Loucy (cell line): ENCODE measurements at regions not wholly inside any gene's neighbourhood (a gene's known extent, or its start where the extent isn't known, plus 50 kb on each side); places are given as distances from the start of the nearest gene placed in this dataset.

Experiments
- H2AFZ ChIP-seq: fragments of 200-600 bp; sonication (generic); 2 replicates; pipeline ENCODE4 v1.6.0; 2016; ENCODE audit warnings: antibody characterized with exemption, mild to moderate bottlenecking, low read length, moderate library complexity
- H3F3A ChIP-seq: fragments of 200-600 bp; 2 replicates; pipeline ENCODE4 v1.6.0; 2016; ENCODE audit warnings: antibody characterized with exemption, low read depth, mild to moderate bottlenecking
- H3K27me3 ChIP-seq: fragments of 200-600 bp; sonication (generic); 2 replicates; pipeline ENCODE4 v1.6.1; 2014; ENCODE audit warnings: low read length, mild to moderate bottlenecking; ENCODE audit not compliant: insufficient read depth, poor library complexity, severe bottlenecking
- H3K36me3 ChIP-seq: fragments of 200-600 bp; sonication (generic); 2 replicates; pipeline ENCODE4 v1.6.1; 2016; ENCODE audit warnings: low read length; ENCODE audit not compliant: insufficient read depth
- H3K4me1 ChIP-seq: fragments of 200-600 bp; sonication (generic); 2 replicates; pipeline ENCODE4 v1.5.1; 2014; ENCODE audit warnings: low read length, mild to moderate bottlenecking; ENCODE audit not compliant: insufficient read depth, poor library complexity, severe bottlenecking
- H3K4me2 ChIP-seq: fragments of 200-600 bp; sonication (generic); 2 replicates; pipeline ENCODE4 v1.6.0; 2014; ENCODE audit warnings: antibody characterized with exemption, low read length, low read depth, mild to moderate bottlenecking; ENCODE audit not compliant: poor library complexity, severe bottlenecking
- H3K4me3 ChIP-seq: fragments of 200-600 bp; sonication (generic); 2 replicates; pipeline ENCODE4 v1.5.1; 2014; ENCODE audit warnings: low read length, mild to moderate bottlenecking, mixed read lengths; ENCODE audit not compliant: poor library complexity, severe bottlenecking
- H3K79me2 ChIP-seq: fragments of 200-600 bp; sonication (generic); 2 replicates; pipeline ENCODE4 v1.6.1; 2014; ENCODE audit warnings: low read length; ENCODE audit not compliant: insufficient read depth
- H3K9ac ChIP-seq: fragments of 200-600 bp; sonication (generic); 2 replicates; pipeline ENCODE4 v1.6.0; 2014; ENCODE audit warnings: mild to moderate bottlenecking, low read depth, low read length, moderate library complexity; ENCODE audit not compliant: poor library complexity, severe bottlenecking
- H3K9me2 ChIP-seq: fragments of 200-600 bp; sonication (generic); replicated peaks from 2 replicates; pipeline ENCODE4 v1.6.1; 2016; ENCODE audit warnings: low read depth, low read length, mixed read lengths
- H3K9me3 ChIP-seq: fragments of 200-600 bp; sonication (generic); 2 replicates; pipeline ENCODE4 v1.6.1; 2014; ENCODE audit warnings: mild to moderate bottlenecking, antibody characterized with exemption, low read length, low read depth; ENCODE audit not compliant: insufficient read depth
- H4K20me1 ChIP-seq: fragments of 200-600 bp; sonication (generic); 2 replicates; pipeline ENCODE4 v1.6.0; 2014; ENCODE audit warnings: antibody characterized with exemption, low read length, mild to moderate bottlenecking; ENCODE audit not compliant: insufficient read depth, poor library complexity, severe bottlenecking
- EZH2phosphoT487 ChIP-seq: fragments of 200-600 bp; IDR thresholded peaks from 2 replicates; pipeline ENCODE4 v1.6.1; 2018; ENCODE audit warnings: antibody characterized with exemption, mild to moderate bottlenecking, moderate library complexity, borderline replicate concordance
- TF ChIP-seq, protein P1 (sequence below): fragments of 200-600 bp; sonication (generic); conservative IDR thresholded peaks from 2 replicates; pipeline ENCODE4 v1.5.1; 2014; ENCODE audit warnings: mild to moderate bottlenecking, antibody characterized with exemption, low read length

DNA sequence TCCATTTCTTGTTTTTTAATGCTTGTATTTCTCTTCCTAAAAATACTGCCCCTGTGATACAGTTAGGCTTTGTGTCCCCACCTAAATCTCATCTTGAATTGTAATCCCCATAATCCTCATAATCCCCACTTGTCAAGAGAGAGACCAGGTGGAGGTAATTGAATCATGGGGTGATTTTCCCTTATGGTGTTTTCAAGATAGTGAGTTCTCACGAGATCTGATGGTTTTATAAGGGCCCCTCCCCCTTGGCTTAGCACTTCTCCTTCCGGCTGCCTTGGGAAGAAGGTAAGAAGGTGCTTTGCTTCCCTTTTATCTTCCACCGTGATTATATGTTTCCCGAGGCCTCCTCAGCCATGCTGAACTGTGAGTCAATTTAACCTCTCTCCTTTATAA, 227.4 kb downstream of the MAN2A1 start:
- peaks cover 14% of the 10 kb centered on the region for H3K4me1 ChIP-seq
- no peaks in the 10 kb centered on the region for H3F3A ChIP-seq
- no peaks in the 10 kb centered on the region for H3K9me2 ChIP-seq
- no peaks in the 10 kb centered on the region for H4K20me1 ChIP-seq
- no peaks in the 10 kb centered on the region for H3K9me3 ChIP-seq
- H3K27me3 ChIP-seq, result no peaks in the 10 kb centered on the region
- TF ChIP-seq, protein P1, sequence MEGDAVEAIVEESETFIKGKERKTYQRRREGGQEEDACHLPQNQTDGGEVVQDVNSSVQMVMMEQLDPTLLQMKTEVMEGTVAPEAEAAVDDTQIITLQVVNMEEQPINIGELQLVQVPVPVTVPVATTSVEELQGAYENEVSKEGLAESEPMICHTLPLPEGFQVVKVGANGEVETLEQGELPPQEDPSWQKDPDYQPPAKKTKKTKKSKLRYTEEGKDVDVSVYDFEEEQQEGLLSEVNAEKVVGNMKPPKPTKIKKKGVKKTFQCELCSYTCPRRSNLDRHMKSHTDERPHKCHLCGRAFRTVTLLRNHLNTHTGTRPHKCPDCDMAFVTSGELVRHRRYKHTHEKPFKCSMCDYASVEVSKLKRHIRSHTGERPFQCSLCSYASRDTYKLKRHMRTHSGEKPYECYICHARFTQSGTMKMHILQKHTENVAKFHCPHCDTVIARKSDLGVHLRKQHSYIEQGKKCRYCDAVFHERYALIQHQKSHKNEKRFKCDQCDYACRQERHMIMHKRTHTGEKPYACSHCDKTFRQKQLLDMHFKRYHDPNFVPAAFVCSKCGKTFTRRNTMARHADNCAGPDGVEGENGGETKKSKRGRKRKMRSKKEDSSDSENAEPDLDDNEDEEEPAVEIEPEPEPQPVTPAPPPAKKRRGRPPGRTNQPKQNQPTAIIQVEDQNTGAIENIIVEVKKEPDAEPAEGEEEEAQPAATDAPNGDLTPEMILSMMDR, result no peak
- no peak for TF ChIP-seq EZH2phosphoT487
- H3K9ac ChIP-seq, result no peak overlapping the region
- no peaks in the 10 kb centered on the region for H3K36me3 ChIP-seq
- H3K4me3 ChIP-seq, result no peak overlapping the region
- no peaks in the 10 kb centered on the region for H3K79me2 ChIP-seq
- no peak overlapping the region for H3K4me2 ChIP-seq
- H2AFZ ChIP-seq, result no peak overlapping the region

DNA sequence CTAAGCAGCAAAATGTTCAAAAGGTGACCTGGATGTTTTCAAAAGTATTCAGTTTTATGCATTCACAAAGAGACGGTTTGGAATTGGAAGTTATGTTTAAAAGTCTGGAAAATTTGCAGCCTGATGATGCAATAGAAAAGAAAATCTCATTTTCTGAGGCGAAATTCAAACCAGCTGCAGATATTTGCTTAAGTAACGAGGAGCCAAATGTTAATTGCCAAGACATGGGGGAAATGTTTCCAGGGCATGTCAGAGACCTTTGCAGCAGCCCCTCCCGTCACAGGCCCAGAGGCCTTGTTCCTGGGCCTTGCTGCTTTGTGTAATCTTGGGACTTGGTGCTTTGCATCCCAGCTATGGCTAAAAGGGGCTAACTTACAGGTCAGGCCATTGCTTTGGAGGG, 228.2 kb downstream of the MAN2A1 start:
- no peak overlapping the region for H3K9ac ChIP-seq
- no peaks in the 10 kb centered on the region for H3K79me2 ChIP-seq
- H3K9me2 ChIP-seq, result no peaks in the 10 kb centered on the region
- H3F3A ChIP-seq, result no peaks in the 10 kb centered on the region
- H3K4me2 ChIP-seq, result no peak overlapping the region
- TF ChIP-seq, protein P1, result no peak
- TF ChIP-seq EZH2phosphoT487, result no peak
- no peaks in the 10 kb centered on the region for H3K36me3 ChIP-seq
- H4K20me1 ChIP-seq, result no peaks in the 10 kb centered on the region
- peaks cover 14% of the 10 kb centered on the region for H3K4me1 ChIP-seq
- no peaks in the 10 kb centered on the region for H3K9me3 ChIP-seq
- no peak overlapping the region for H2AFZ ChIP-seq
- no peak overlapping the region for H3K4me3 ChIP-seq
- no peaks in the 10 kb centered on the region for H3K27me3 ChIP-seq

DNA sequence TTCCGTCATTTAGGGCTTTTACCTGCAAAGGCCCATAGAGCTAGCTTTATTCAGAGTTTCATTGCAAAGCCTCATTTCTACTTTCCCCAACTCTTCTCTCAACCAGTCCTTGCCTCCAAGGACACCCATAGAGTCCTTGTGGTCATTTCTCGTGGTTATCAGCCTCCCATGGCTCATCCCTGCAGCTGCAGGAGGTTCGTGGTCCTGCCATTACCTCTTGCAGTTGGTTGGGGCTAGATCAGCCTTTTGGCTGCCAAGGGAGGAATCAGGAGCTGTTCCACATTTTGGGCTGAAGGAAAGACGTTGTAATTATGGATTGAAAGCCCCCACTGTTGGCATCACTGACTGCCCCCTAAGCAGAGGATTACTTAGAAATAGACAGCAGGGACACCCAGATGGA, 231.0 kb downstream of the MAN2A1 start:
- Histone ChIP-seq H2AFZ (no peak overlapping the region), H3K4me2 (no peak overlapping the region)

More for the DNA sequence above, 231.0 kb downstream of the MAN2A1 start:
- Histone ChIP-seq H3K27me3 (no peaks in the 10 kb centered on the region), H4K20me1 (no peaks in the 10 kb centered on the region), H3K9me3 (no peaks in the 10 kb centered on the region), H3K9ac (no peak overlapping the region), H3K36me3 (no peaks in the 10 kb centered on the region), H3K4me1 (peaks cover 14% of the 10 kb centered on the region), H3K9me2 (no peaks in the 10 kb centered on the region), H3K79me2 (no peaks in the 10 kb centered on the region), H3K4me3 (no peak overlapping the region), H3F3A (no peaks in the 10 kb centered on the region)
- TF ChIP-seq, protein P1, result no peak
- no peak for TF ChIP-seq EZH2phosphoT487
